GM21717 (cell line): ENCODE measurements at regions not wholly inside any gene's neighbourhood (a gene's known extent, or its start where the extent isn't known, plus 50 kb on each side); places are given as distances from the start of the nearest gene placed in this dataset.
"Not testable (repeated sequence)": the region's sequence is repeated elsewhere in the genome, so short reads cannot be mapped to it uniquely, and the experiment has no call there.

Experiments used
- ATAC-seq: cut with Tn5 transposase; IDR thresholded peaks from one replicate; pipeline ENCODE4 v1.9.1; 2021; ENCODE audit warnings: mild to moderate bottlenecking, moderate library complexity; ENCODE audit not compliant: unreplicated experiment

DNA sequence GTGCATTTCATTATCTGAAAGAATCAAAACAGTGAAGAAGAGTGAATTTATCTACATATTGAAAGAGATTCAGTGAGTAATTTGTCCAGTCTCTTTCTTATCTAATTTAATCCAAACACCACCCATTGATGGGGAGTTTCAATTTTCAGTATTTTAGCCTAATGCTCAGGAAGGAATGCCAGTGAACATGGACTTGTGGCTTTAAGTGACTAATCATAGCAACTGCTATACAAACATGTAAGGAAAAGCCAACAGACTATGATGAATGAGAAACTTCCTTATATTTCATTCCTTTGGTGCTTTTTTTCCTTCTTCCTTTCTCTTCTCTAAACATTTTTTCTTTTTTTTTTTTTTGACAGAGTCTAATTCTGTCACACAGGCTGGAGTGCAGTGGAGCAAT is 885.8 kb downstream of the KCNJ2 start:
- ATAC-seq, result no peak

DNA sequence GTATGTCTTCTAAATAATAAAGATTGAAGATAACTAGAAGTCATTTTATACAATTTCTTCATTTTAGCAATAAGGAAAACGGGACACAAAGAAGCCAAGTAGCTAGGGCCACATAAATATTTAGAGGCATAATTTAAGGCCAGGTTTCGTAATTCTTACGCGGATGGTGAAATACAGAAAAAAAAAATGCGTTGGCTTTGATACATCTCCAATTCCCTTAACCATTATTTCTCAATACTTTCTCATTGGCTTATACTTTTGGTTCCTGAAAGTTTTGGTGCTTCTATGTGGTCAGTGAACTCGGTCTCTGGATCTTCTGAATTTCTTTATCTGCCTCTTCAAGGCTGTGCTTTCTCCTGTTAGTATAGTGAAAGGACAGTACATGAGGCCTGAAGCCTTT is 888.1 kb downstream of the KCNJ2 start:
- ATAC-seq, result no peak

DNA sequence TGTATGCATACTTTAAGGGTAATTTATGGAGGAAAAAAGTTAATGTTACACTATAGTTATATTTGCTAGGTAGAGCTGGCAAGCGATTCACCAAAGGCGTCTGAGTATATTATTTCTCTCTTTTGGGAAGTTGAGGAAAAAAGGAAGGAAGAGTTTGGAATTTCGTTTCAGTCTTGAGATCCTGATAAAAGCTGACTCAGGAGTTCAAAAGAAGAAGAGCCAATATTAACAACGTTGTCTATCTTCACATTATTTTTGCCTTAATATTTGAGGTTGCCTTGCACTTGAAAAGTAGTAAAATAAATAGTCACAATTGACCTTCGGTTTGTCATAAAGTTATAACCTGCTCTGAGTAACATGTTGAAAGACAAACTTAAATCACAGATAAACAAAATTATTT is 888.6 kb downstream of the KCNJ2 start:
- no peak for ATAC-seq

DNA sequence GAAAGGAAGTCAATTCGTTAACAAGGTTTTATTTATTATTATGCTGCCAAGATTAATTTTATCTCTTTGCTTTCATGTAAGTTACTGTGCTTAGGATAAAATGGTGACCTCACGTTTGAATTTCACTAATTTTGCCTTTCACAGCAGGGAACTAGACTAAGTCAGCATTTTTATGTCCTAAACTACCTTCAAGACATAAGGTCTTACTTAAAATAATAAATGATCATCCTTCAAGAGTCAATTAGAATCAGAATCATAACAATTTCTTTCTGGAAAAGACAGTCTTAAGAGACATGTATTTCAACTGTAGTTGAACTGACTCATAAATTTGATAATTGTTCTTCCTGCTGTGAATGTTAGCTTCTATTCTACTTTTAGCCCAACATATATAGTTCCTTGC is 893.8 kb downstream of the KCNJ2 start:
- ATAC-seq, result no peak

DNA sequence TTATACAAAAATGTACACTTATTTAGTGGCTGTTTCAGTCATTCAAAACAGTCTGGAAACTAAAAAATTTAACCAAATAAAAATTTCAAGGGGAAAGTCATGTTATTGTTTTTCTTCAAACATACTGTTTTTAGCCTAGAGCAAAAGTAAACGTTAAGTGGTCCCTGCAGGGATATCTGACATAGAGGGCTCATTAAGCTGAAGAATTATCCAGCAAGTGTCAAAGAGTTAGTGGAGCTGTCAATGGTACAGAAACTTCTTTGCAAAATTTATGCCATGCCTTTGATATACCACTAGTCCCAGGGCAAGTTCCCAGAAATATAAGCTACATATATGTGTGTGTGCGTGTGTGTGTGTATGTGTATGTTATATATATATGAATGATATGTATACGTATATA is 894.2 kb downstream of the KCNJ2 start:
- ATAC-seq, result no peak

DNA sequence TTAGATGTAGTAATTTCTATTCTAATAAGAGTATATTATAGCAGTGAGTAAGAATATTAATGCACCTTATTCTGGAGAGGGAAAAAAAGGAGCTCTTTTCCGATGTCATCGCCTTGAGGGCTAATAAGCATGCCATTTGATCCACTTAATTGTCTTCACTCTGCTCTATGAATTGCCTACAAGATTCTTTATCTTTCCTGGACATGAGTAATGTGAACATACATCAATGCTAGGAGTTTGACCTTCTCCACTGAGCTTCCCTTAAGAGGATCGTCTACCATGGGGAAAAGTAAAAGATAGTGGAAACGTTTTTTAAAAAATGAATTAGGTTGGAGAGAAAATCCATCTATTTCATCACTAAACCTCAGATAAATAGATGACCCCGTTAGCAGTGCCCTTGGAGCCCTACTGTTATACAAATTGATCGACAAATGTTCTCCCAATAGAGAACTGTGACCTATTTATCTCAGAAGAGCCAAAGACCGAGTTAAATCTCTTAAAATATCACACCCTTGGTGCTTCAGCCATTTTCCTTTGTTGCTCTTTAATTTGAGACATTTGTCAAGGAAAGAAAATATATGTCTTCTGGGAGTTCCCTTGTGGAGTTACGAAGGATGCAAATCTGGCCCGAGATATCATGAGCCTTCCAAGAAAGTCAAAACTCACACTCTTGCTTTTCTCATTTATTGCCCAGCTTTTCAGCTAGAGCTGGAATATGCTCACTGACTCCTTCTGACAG is 898.5 kb downstream of the KCNJ2 start:
- ATAC-seq, result no peak

DNA sequence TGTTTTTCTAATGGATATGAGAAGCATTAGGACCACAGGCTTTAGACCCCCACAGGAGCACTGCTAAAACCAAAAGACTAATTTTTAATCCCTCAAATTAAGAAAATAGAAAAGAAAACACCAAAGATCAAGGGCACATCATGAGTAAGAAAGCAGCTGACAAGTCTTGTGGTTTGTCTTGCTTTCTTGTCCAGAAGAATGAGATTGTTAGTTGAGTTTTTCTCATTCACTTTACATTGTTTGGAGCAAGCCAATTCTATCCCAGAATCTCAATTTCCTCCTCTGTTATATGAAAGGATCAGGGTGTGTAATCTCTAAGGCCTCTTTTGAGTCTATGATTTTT is 899.0 kb downstream of the KCNJ2 start:
- no peak for ATAC-seq

DNA sequence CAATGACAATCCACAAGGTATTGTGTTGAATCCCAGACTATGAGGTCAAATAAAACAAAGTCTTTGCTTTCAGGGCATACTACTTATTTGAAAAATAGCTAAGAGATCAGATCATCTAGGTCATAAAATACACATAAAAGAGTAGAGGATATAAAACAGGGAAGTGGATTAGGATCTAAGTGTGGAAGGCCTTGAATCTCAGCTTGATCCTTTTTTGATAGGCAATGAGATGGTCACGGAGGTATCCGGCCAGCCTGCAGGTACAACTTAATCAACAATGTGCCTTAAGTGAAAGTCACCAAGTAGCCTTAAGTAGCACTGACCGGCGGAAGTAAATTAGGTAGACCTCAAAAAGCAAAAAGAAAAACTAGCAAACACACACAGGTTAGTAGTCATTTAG is 901.7 kb downstream of the KCNJ2 start:
- no peak for ATAC-seq

DNA sequence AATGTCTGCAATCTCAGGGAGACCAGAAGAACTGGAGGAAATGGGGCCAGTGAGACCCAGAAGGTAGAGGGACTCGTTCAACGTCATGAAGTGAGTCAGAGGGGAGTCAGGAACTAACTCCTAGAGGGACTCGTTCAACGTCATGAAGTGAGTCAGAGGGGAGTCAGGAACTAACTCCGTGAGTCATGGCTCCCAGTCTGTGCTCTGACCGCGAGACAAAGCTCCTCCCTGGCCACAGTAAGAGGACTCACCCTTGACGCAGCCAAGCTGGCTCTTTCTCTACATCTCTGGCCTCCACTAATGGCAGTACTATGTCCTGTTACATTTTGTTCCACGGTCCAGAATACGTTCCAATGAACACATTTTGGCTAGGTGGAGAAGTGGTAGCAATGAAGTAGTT is 902.5 kb downstream of the KCNJ2 start:
- ATAC-seq, result no peak

DNA sequence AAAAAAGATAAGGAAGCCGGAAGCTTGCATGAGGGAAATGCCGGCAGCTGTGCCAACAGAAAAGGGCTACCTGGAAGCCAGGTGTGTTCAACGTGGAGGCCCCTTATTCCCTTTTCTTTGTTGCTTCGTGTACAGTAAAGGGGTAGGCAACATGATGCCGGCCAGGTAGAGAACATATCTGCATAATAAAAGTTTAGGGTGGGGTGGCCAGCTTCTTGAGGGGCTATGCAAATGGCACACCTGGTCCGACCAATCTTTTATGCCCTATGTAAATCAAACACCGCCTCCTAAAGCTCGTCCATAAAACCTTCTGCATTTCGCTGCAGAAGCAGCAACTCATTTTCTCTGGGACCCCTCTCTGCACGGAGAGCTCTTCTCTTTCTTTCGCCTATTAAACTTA is 911.6 kb downstream of the KCNJ2 start:
- no peak for ATAC-seq

DNA sequence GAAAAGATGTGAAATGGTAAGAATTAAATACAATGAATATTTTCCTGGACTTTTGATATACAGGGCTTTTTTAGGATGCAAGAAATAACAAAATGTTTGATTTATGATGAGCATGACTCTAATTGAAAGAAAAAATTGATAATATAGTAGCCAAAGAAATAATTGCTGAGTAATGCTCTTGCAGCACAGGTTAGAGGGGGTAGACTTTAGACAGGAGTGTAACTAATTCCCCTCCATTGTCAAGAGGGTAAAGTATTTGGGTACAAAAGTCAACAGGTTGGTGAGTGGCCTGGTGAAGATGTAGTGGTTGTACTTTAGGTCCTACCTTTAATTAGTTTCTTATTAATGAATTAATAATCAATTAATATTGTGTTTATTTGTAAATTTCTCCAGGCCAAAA is 912.3 kb downstream of the KCNJ2 start:
- ATAC-seq, result no peak

DNA sequence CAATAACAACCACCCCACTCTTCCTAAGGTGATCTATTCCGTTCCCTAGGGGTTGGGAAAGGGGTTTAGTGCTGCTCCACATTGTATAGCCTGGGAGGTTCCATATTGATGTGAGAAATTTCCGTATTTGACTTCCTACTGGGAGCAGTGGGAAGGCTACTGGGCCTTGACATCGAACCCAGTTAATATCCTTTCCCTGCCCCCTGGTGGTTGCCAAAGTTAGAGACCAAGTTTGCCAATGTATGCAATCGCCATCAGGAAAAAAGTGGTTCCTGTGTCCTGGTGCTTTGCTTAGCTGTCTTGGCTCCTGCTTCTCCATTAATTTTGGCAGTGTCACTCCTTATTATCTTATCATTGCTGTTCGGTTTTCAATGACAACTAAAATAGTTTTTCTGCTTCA is 914.9 kb downstream of the KCNJ2 start:
- ATAC-seq, result no peak

DNA sequence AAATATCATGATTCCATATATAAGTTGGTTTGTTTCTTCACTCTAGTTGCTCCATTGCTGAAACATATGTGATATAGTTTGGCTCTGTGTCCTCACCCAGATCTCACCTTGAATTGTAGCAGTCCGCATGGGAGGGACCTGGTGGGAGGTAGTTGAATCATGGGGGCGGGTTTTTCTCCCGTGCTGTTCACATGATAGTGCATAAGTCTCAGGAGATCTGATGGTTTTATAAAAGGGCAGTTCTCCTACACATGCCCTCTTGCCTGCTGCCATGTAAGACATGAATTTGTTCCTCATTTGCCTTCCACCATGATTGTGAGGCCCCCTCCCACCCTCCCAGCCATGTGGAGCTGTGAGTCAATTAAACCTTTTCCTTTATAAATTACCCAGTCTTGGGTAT is 915.5 kb downstream of the KCNJ2 start:
- ATAC-seq, result no peak

DNA sequence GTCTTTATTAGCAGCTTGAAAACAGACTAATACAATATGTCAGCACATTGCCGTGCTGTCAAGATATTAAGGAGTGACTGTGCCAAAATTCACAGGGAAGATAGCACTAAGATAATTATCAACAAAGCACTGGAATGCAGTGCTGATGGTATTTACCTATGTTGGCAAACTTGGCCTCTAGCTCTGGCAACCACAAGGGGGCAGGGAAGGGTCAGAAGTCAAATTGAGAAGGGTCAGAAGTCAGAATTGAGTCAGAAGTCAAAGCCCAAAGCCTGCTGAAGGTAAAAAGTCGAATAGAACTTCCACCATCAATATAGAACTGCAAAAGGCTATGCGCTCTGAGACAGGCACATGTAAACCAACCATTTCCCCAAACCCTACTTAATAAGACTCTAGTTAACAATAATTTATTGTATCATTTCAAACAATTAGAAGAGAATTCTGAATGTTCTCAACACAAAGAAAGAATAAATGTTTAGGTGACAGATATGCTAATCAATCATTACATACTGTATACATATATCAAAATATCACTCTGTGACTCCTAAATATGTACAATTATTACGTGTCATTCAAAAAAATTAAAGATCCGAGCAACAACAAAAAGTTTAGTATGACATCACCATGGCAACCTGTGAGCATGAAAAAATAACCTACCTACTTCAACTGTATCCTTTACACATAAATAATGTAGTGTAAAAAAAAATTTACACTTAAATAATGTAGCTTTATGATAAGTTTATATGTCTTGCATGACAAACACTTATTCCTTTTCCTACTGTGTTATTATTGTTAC is 916.1 kb downstream of the KCNJ2 start:
- no peak for ATAC-seq

DNA sequence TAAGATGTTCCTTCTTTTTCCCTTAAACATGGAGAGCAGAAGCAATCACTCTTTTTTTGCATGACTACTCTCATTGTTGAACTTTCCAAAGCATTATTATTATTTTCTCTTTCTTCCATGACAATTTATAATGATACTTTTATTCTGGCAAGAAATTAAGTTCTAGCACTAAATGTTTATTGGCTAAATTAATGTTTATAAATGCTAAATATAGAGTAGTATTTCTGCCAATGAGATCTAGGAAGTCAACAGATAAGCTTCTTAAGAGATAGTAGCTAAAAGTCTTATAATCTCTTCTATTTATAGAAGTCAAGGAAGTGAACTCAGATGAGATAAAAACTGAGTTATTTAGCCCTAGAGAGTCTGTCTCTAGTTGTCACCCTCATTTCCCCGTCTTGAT is 920.1 kb downstream of the KCNJ2 start:
- ATAC-seq, result no peak

DNA sequence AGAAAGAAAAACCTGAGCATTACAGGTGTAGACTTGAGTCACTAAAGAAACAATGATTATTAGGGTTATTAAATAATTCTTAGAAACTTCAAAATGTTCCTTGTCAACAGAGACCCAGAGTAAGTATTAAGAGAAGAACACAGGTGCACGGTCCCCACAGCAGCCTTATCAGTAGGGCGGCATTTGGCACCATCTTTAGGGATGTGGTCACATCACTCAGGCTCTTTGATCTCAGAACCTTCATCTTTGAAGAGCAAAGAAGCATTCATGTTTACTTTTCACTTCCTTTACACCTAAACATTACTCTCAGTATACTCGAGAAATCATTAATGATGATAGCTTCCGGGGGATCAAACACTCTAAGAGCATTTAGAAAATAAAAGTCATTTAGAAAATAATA is 928.7 kb downstream of the KCNJ2 start:
- no peak for ATAC-seq

DNA sequence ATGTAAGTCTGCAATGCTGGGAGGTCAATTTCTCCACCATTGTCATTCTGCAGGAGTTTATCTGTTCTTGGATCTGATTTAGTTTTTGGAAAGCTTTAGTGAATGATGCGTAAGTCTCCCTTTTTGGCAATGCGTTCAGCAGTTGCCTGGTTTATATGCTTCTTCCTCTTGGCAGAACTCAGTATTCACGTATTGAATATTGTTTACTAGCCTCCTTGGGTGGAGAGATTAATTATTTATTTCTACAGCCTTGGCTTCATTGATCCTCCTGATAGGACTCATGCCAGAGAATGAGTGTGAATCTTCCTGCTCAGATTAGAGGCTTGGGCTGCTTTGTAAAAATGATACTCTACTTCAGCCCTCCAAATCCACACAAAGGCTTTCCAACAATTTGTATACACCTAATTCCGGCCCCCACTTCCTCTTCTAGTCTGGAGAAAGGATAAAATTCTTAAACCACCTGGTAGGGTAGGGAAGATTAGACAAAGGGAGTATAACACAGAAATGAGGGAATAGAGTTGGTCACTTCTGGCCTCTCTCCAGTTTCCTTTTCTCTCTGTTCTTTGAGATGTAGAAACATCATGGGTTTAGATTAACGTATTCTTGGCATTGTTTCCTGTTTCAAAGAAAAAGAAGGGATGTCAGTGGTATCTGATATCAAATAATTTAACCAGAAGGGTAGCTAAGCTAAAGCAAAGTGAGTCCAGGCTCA is 929.8 kb downstream of the KCNJ2 start:
- no peak for ATAC-seq

DNA sequence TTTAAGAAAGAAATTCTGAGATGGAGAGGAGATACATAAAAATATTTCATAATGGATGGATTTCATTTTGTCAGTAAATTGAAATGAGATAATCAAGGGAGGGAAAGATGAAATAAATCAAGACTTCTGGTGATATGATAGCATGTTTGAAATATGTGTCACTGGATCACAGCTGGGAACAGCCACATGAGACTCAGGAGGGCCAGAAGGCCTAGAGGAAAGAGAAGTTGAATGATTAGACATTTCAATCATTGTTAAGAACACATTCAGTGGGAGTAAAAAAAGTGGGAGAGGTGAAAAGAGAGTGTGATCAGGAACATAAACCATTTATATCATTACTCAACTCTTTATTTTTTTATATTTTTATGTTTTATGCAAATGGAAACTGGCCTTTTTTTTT is 933.4 kb downstream of the KCNJ2 start:
- no peak for ATAC-seq

DNA sequence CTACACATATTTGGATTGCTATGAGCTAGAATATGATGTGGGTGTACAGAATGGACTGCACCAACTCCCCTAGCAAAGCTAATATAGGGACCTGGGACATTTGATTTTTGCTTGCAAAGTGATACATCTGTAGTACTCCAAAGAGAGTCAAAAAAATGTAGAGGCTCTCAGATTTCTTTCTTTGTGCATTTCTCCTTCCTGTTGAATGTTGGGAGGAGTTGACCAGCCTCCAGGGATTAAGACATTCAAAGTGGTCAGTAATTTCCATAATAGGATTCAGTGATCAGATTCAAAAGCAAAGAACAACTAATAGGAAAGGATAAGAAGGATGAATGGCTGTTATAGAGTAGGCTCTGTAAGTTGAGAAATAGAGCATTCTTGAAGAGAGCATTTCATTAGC is 934.9 kb downstream of the KCNJ2 start:
- no peak for ATAC-seq

DNA sequence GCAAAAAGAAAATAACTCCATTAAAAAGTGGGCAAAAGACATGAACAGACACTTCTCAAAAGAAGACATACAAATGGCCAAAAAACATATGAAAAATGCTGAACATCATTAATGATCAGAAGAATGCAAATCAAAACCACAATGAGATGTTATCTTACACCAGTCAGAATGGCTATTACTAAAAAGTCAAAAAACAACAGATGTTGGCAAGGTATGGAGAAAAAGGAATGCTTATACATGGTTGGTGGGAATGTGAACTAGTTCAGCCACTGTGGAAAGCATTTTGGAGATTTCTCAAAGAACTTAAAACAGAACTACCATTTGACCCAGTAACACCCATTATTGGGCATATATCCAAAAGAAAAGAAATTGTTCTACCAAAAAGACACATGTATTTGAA is 936.7 kb downstream of the KCNJ2 start:
- ATAC-seq, result not testable (repeated sequence)

DNA sequence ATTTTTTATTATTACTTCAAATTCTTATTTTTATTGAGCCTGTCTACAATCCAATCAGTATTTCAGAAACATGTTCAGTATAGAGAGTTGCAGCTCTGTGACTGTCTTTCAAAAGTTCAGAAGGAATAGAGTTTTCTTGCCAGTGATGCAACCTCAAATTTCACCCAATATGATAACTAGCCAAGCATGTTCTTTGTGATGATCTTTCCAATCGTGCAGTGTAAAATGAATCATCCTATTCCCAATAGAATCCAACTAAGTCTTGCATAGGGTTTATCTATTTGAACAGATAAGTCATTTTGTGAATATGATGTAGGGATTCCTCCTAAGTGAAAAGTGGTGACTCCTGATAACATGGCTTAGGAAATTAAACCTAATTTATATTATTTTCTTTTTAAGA is 937.8 kb downstream of the KCNJ2 start:
- no peak for ATAC-seq

DNA sequence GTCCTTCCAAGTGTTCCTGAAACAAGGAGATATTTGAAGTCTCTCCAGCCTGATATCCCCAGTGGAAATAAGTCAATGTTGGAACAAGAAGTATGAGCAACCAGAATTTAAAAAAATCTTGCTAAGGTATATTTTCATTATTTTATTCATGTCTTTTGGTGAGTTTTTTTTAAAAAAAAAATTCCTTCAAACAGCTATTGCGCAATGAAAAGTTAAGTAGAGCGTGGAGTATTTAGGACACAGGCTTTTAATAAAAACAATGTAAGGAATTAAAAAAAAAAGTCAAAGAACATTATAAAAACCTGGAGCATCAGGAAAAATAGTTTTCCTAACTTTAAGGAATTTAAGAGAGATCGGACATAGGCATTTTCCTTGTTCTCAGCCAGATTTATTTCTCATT is 940.4 kb downstream of the KCNJ2 start:
- ATAC-seq, result no peak
